Fibroblast of gingiva (primary cell): ENCODE measurements at regions not wholly inside any gene's neighbourhood (a gene's known extent, or its start where the extent isn't known, plus 50 kb on each side); places are given as distances from the start of the nearest gene placed in this dataset.
A peak's percentile ranks its signal among the peaks of the same experiment; 100 is the strongest.
"Not testable (repeated sequence)": the region's sequence is repeated elsewhere in the genome, so short reads cannot be mapped to it uniquely, and the experiment has no call there.

Experiments
- DNase-seq: peaks from one replicate; pipeline ENCODE4 v3.0.0-alpha.2; 2011; ENCODE audit warnings: low read depth

DNA sequence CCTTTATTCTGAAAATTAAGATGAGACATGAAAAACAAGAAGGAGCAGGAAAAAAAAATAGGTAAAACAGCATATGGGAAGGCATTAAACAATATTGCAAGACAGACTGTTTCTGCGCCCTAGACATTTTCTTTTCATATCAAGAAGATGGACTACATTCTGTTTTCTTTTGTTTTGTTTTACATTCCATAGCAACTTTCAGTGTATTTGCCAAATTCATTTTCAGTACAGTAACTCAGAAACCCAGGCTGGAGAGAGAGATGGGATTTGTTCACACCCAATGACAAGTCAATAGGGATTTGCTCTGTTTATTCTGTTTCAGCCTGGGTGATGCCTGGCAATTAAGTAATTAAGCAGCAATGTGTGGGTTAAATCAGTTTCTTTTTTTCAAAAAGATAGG lies 892.8 kb upstream of the DIAPH2 start:
- DNase-seq, result no peak

DNA sequence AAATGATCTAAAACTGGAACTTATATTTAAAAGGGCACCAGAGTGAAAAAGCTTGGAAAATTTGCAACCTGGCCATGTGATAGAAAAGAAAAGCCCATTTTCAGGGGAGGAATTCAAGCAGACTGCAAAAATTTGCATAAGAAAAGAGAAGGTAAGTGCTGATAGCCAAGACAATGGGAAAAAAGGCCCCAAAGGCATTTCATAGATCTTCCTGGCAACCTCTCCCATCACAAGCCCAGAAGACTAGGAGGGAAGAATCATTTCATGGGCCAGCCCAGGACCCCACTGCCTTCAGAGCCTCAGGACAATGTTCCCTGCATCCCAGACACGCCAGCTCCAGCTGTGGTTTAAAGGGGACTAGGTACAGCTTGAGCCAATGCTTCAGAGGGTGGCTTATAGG lies 887.3 kb upstream of the DIAPH2 start:
- no peak for DNase-seq

DNA sequence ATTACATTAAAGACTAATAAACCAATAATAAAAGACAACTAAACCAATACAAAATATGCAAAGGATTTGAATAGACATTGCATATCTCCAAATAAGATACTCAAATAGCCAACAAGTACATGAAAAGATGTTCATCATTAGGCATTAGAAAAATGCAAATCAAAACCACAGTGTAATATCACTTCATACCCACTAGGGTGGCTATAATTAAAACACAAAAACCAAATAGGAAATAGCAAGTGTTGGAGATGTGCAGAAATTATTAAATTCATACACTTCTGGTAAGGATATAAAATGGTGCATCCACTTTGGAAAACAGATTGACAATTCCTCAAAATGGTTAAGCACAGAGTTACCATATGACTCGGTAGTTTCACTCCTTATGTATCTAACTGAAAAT lies 860.8 kb upstream of the DIAPH2 start:
- no peak for DNase-seq

DNA sequence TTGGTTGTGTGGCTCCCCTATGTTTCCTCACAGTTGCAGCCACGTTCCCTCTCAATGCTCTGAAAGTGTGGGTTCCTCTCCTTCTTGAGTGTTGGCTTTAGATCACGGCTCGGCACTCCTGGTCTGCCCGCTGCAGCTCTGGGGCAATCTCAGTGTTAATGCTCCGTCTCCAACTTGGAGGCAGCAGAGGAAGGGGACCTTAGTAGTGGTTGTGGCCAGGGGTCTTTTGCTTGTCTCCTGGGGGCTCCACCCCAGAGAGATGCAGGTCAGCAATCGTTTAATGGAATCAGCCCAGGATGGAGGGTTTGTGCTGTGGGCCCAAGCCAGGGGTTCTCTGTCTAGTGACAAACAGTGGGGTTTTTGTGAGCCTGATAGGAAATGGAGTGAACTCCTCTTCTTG lies 849.4 kb upstream of the DIAPH2 start:
- no peak for DNase-seq

DNA sequence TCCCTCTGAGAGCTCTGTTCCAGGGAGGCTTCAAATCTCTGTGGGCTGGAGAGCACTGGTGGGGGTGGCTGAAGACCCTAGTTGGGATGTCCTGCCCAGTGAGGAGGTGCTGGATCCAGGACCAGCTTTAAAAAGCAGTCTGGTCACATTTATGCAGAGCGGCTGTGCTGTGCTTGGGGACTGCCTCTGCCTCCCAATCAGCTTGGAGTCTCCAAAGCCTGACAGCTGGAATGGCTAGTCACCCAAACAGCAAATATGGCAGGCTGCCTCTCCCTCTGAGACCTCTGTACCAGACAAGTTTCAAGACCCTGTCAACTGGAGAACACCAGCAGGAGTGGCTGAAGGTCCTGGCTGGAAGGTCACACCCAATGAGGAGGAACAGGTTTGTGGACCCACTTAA lies 848.1 kb upstream of the DIAPH2 start:
- DNase-seq, result no peak

DNA sequence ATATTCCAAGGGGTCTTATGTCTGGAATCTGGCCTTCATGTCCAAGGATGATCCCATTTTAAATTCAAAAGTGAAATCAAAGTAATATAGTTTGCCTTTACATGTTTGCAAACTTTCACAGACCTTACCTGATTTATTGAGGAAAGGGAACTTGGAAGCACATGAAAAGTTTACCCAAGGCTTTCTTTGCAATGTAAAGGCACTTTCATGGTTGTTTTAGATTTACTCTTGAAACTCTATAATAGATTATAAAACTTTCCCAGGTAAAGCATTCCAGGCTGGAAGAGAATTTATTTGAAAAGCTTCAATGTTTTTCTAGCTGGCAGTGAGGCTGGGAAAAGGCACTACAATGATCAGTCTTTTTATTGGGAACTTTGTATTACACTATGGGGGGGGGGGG lies 842.8 kb upstream of the DIAPH2 start:
- DNase-seq, result no peak

DNA sequence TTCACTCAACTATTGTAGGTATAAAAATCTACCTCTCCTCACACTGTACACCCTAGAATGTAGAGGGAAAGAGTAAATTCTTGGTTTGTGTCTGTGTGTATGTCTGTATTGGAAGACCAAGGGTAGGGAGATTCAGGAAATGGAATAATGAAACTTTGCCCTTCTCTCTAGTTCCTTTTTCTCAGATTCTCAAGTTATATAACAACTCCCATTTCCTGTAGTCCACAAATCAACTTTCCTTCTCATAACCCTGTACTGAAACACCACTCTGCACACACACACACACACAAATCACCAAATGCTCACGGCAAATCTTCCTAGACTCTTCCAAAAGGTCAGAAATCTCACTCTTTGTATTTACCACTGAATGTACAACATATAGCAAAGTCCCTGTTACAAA lies 824.5 kb upstream of the DIAPH2 start:
- DNase-seq, result no peak

DNA sequence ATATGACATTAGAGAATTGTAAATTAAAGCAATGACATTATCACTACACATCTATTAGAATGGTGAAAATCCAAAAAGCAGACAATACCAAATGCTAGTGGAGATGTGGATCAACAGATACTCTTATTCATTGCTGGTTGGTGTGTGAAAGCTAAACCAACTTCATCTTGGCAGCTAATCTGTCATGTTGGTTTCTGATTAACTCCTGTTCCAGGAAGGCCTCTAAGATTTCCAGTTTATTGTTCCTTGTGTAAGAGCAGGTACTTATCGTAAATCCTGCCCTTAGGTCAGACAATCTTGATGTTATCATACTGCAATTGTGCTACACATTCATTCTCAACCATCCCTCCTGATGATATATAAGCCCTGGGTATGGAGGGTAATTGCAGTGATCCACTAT lies 809.0 kb upstream of the DIAPH2 start:
- no peak for DNase-seq

DNA sequence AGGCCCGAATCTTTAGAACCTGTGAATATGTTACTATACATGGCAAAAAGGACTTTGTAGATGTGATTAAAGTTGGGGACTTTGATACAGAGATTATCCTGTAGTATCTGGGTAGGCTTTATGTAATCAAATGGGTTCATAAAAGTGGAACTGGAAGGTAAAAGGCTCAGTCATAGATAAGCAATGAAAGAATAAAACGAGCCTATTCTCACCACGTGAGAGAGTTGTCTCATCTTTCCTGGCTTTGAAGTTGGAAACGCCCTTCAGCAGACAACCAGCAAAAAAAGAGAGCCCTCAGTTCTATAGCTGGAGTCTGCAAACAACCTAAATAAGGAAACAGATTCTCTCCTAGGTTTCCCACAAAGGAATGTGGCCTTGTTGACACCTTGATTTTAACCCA lies 805.8 kb upstream of the DIAPH2 start:
- no peak for DNase-seq

DNA sequence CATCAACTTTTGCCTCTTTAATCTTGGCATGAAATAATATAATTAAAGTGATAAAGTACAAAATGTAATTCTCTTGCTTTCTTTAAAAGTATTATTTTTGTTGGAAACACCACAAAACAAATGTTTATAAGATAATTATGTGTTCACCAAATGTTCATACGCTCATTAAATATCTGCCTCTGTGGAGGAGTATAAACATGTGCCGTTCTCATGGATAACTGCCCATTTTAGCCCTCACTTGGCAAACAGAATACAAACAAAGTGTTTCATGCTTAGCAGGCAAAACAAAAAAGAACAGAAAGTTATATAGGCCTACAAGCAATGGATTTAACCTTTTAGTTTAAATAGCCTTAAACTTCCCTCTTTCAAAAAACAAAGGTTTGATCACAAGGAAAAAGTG lies 800.5 kb upstream of the DIAPH2 start:
- DNase-seq, result peak; percentile 82

DNA sequence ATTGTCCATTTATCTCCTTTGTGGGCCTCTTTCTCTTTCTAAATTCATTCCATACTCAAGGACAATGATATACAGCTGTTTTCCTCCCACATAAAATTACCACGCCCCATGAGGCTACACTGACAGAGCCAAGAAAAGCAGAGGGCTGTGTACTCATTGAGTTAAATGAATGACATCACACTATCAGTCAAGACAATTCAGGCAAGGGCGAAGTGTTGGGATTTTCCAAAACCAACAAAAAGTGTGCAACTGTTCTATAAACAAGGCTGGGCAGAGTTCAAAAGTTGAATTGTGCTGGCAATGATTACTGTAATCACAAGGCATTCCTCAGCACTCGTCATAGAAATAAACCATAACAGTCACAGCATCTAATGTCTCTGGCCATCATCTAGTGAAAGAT lies 799.6 kb upstream of the DIAPH2 start:
- DNase-seq, result peak; percentile 89

DNA sequence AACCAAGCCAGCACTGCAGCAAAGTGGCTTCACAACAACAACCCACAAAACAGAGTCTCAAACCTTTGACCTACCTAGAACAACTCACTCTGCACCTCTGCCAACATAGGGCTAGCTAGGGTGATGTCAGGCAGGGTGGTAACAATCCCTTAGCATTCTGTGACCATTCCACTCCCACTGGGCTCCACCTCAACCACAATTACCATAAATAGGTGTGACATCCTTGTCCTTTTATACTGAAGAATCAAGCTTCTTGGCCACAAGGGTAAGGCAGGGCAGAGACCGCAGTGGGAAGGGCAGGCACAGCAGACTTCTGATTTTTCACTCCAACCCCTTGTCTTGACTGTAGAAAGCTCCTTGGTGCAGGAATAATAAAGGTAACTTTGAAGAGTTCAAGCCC lies 795.4 kb upstream of the DIAPH2 start:
- DNase-seq, result no peak

DNA sequence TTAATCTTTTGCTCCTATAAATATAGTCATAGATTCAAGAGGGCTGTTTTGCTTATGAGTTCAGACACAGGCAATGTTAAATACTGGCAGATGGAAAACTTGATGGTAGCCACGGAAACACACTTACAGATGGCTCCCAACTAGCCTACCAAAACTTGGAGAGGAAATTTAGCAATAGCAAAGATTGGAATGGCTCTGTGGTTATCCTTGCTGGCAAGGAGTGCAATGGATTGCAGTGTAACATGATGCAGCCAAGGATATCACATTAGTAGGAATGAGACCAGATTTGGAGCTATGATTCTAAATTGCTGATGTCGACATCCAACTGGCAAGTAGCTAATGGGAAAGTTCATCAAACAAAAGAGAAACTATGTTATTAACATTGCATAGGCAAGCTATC lies 791.0 kb upstream of the DIAPH2 start:
- peak; percentile 92 for DNase-seq

DNA sequence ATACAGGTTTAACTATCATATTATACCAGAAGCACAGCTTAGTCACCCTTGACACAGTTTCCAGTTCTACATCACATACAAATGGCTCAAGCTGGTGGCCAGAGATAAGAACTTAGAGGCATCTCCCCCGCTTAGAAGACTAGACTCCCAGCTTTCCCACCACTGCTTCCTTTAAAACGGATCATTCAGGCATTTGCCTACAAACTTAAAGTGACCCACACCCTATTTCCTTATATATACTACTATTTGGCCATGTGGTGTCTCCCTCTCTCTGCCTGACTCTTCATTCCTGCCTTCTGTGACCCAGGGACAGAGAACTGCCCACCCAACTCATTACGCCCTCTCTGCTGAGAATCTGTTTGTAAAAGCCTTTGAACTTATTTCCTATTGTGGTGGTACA lies 781.2 kb upstream of the DIAPH2 start:
- DNase-seq, result no peak

DNA sequence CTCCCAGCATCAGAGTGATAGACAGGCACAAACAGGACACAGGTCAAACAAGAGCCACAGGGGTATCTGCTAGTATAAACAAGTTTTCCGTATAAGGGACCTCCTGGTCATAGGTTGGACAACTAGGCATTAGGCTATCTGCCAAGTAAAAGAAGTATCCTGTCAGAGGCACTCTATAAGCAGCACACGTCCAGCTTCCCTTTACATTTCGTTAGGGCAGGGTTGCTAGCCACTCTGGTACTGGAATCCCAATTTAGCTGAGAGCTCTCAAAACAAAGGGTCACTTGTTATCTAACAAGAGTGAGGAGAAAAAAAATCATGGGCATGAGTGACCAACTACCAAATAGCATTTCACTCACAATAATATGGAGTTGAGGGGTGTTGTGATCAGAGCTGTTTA lies 780.7 kb upstream of the DIAPH2 start:
- no peak for DNase-seq

DNA sequence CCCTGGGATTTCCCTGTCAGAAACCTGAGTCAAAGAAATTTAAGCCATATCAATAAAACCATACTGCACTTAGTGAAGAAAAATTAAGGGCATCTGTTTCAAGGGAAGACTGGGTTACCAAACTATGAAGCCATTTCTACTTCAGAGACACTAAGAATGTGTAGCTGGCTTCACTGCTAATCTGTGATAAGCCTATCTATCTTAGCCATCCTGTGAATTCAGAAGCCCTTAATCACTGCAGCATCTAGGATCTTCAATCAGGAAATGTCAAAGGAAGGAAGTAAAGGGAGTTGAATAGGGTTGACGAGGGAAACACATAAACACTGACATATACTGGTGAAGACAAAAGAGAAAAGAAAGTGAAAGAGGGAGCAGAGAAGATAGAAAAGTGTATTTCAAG lies 777.6 kb upstream of the DIAPH2 start:
- no peak for DNase-seq

DNA sequence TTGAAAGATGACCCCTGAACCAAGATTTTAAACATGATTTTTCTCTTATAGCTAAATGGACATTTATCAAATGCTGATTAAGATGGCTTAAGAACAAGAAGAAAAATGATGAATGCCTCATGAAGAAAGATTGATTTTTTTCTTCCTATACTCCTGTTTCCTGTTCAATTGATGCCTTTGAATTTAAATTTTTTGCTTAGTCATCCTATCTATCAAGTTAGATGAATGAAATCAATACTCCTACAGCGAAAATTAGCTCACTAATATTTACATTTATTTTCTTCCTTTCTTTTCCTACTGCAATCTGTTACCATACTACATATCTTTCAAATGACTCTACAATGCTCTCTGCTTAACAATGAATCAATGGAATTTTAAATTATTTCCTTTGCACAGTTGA lies 773.6 kb upstream of the DIAPH2 start:
- no peak for DNase-seq

DNA sequence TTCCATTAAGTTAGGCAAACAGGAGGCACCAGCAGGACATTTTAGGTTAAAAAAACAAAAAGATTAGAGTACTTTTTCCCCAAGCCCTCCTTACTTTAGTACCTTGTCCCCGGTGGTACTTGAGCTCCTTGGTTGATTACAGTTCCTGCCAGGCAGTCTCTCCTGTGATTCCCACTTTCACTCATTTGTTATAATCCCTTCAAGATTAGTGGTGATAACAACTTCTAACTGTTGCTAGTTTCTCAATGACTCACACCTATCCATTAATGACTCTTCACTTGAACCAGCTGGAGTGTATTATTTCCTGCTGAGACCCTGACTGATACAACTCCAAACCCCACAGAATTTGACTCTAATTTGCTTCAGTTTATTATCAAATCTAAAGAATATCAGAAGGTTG lies 765.0 kb upstream of the DIAPH2 start:
- DNase-seq, result no peak

DNA sequence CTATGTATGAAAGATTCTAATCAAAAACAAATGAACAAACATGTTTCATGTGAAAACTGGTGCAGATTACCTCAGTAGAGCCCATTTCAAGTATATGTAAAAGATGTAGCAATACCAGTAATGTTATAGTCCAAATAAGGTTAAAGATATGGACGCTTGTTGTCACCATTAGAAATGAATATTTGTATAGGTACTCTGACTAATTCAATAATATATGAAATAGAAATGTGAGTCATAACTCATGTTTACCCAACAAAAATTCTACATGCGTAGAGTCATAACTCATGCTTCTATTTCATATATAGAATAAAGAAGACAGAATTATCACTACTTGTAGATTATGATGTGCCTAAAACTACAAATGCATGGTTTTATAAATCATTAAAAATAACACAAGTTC lies 739.1 kb upstream of the DIAPH2 start:
- no peak for DNase-seq

DNA sequence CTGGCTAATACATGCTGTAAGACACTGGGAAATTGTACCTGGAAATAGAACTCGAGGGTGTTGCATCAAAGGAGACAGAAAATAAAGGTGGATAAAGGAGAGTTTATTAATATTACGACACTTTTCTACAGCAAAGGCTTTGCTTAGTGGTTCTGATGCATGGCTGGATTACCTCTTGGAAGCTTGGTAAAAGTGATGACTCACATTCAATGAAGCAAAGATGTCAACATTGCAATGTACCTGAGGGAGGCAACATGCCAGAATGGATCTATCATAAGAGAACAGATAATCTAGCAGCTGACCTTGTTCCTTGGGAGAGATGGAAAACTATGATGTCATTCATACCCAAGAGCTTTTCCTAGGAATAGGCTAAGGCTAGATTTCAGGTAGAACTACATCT lies 735.1 kb upstream of the DIAPH2 start:
- DNase-seq, result no peak

DNA sequence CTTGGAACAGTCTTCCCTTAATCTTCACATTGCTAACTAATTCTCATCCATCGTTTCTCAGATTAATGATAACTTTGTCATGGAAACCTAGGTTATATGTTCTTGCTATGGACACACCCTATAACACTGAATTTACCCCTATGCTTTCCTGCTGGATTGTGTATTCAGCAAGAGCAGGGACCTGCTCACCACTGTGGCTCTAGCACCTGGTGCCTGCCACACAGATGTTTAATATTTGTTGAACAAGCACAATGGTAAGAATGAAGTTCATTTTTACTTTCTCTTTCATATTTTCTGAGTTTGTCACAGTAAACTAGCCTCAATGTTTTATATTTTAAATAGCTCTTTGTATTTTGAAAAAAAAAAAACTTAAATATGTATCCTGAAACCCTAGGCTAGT lies 734.0 kb upstream of the DIAPH2 start:
- DNase-seq, result no peak

DNA sequence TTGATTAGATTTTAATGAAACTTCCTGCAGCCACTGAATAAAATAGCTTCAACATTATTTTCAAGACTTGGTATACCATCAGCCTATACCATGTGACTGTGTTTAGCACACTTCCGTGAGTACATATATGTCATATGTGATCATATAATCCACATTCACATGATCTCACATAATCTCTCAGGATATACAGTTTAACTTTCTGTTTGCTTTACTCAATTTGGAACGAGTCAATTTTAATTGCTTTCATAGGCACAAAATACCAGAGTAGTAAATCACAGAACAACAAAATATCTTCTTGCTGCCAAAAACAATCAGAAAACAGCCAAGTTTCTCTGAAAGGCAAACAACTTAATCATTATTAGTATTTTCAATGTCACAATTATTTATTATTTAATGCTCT lies 731.1 kb upstream of the DIAPH2 start:
- DNase-seq, result peak; percentile 21

DNA sequence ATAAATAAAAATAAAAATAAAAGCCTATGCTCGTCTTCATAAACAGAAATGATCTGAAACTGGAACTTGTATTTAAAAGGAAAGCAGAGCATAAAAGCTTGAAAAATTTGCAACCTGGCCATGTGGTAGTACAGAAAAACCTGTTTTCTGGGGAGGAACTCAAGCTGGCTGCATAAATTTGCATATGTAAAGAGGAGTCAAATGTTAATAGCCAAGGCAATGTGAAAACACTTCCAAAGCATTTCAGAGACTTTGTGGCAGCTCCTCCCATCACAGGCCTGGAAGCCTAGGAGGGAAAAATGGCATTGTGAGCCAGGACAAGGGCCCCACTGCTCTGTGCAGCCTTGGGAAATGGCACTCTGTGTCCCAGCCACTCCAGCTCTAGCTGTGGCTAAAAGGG lies 727.9 kb upstream of the DIAPH2 start:
- no peak for DNase-seq

DNA sequence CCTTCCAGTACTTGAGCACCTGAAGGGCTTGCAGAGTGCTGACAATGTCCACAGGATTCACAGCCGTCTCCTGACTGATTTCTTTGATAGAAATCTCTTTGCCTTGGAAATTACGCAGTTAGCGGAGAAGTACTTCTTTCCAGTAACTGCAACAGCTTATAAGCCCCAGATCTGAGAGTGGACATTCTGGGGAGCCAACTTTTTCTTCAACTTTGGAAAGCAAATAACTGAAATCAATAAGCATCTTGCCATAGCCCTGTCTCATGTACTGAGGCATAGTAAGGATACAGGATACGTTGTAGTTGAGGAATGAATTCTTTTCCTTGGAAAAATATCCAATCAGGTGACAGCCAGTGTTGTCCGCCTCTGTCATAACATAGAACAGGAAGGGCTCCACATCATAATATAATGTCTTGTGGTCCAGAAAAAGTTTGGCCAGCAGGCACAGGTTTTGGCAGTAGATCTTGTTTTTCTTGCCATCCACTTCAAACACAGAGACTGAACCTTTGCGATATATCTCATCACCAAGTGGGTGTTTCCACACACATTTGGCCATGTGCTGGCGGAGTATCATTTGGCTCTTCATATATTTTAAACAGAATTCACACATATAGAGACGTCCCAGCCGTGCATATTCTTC lies 711.1 kb upstream of the DIAPH2 start:
- DNase-seq, result not testable (repeated sequence)

DNA sequence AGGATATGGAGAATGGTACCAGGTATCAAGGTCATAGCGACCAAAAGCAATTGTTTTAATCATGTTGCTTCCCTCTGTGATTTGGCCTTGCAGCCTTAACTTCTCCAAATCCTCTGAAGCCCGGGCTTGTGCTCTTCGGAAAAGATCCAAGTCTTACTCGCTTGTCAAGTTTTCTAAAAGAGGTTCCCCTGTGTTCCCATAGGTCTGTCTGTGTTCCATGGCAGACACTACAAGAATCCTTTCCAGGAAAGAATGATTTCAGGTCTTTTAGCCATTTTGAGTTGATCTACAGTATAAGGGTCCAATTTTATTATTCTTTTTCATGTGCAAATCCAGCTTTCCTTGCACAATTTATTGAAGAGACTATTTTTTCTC lies 710.6 kb upstream of the DIAPH2 start:
- no peak for DNase-seq
